Gastroesophageal sphincter (tissue), 3 donors: ENCODE measurements at regions not wholly inside any gene's neighbourhood (a gene's known extent, or its start where the extent isn't known, plus 50 kb on each side); places are given as distances from the start of the nearest gene placed in this dataset.
A peak's percentile ranks its signal among the peaks of the same experiment; 100 is the strongest.

Experiments
- CTCF ChIP-seq, 4 experiments: fragments of 200-600 bp in 2 of 4; fragments of 450-650 bp in 2 of 4; sonication (generic) in 1 of 4; IDR thresholded peaks; one replicate each; pipeline ENCODE4 v1.5.1; 2017 to 2019; ENCODE audit warnings: antibody characterized with exemption in 4 of 4, mild to moderate bottlenecking in 2 of 4, moderate library complexity in 2 of 4
- EP300 ChIP-seq: sonication (generic); formaldehyde crosslinking; IDR thresholded peaks from one replicate; pipeline ENCODE4 v1.6.1; 2017; ENCODE audit warnings: antibody characterized with exemption, mild to moderate bottlenecking
- POLR2AphosphoS5 ChIP-seq: sonication (generic); formaldehyde crosslinking; IDR thresholded peaks from one replicate; pipeline ENCODE4 v1.6.1; 2017; ENCODE audit warnings: antibody characterized with exemption

- no peak for TF ChIP-seq CTCF (IDR thresholded peaks at IDR 0.05)
- peak; percentile 18 for TF ChIP-seq POLR2AphosphoS5
- TF ChIP-seq EP300 = no peak
Observed at GRCh38 chr12:98188650-98189077, 326.7 kb upstream of the TMPO start.
